MM.1S (cell line): ENCODE measurements at regions not wholly inside any gene's neighbourhood (a gene's known extent, or its start where the extent isn't known, plus 50 kb on each side); places are given as distances from the start of the nearest gene placed in this dataset.

Experiments
- CTCF ChIP-seq: fragments of 300-600 bp; sonication (generic); IDR thresholded peaks from 2 replicates; pipeline ENCODE4 v1.5.1; 2016; ENCODE audit warnings: antibody characterized with exemption, low read length, mixed read lengths
- EZH2 ChIP-seq: fragments of 300-600 bp; sonication (generic); optimal IDR thresholded peaks from 2 replicates; pipeline ENCODE3; 2017; ENCODE audit warnings: low read depth, mild to moderate bottlenecking, antibody characterized with exemption, low read length, mixed read lengths
- EZH2phosphoT487 ChIP-seq: fragments of 300-600 bp; sonication (generic); IDR thresholded peaks from 2 replicates; pipeline ENCODE4 v1.6.1; 2018; ENCODE audit warnings: antibody characterized with exemption, low read length

- no peak for TF ChIP-seq CTCF
- TF ChIP-seq EZH2 = no peak
- no peak for TF ChIP-seq EZH2phosphoT487
Measured at GRCh38 chr10:130936851-130937250, 374.7 kb downstream of the TCERG1L start.
